D341Med (cell line): ENCODE measurements at regions not wholly inside any gene's neighbourhood (a gene's known extent, or its start where the extent isn't known, plus 50 kb on each side); places are given as distances from the start of the nearest gene placed in this dataset.

Experiments
- DNase-seq: peaks from one replicate; pipeline ENCODE4 v3.0.0; 2012; ENCODE audit warnings: low spot score

- no peak for DNase-seq
These were observed 123.7 kb downstream of the AQP4 start for GRCh38 chr18:26741758-26742157.

DNA sequence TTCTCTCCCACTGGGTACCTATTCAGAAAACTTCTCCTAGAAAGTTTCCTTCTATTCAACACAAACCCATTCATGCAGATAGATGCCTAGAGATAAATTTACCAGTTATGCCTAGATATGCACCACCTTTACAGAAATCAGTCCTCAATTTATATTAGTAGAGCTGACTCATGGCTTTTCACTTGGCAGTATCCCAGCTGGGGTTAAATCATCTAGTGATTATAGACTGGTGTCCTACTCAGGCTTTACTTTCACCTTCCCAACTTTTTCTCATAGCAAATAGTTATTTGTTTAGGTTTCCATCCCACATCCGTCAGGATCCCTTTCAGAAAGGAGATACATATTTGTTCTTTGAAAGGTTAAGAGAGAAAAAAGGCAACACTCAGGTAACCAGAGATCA is 124.5 kb downstream of the AQP4 start:
- DNase-seq: no peak

GRCh38 chr18:26740396-26740795 is 125.1 kb downstream of the AQP4 start:
- DNase-seq: peak; percentile 42

DNA sequence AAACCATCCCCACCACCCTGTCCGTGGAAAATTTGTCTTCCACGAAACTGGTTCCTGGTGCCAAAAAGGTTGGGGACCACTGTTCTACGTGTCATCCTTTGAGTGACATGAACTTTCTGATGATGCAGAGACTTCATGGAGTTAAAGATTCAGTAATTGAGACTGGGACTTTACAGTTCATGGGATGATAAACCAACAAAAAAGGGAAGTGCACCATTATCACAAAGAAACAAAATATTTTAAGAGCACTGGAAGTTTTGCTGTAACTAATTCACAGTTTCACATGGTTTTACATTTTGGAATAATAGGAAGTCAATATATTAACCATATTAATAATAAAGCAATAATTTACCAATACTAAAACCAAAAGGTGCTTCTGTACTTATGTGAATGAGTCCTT is 126.8 kb downstream of the AQP4 start:
- no peak for DNase-seq

- no peak for DNase-seq
These were observed 129.2 kb downstream of the AQP4 start for GRCh38 chr18:26736301-26736700.

DNA sequence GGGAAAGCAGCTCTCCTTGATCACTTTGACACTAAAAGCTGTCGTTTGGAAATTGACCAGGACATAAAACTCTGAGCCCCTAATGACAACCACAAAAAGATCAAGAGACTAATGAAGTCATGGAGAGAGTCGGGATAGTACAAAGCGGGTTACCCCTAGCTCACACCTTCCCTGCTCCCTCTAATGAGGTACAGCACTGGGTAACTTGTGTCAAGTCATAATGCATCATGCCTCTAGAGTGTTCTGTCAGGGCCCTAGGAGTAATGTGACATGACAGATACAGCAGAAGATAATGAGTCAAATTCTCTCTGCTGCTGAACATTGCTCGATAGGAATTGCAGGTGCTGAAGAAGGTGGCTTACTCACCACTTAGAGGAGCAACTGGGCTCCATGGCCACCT is 130.7 kb downstream of the AQP4 start:
- no peak for DNase-seq

GRCh38 chr18:26729449-26729848 is 136.1 kb downstream of the AQP4 start:
- DNase-seq: no peak

- DNase-seq: no peak
These were observed 136.5 kb downstream of the AQP4 start for GRCh38 chr18:26729008-26729407.

- DNase-seq: no peak
These were observed 141.5 kb downstream of the AQP4 start for GRCh38 chr18:26723981-26724380.

DNA sequence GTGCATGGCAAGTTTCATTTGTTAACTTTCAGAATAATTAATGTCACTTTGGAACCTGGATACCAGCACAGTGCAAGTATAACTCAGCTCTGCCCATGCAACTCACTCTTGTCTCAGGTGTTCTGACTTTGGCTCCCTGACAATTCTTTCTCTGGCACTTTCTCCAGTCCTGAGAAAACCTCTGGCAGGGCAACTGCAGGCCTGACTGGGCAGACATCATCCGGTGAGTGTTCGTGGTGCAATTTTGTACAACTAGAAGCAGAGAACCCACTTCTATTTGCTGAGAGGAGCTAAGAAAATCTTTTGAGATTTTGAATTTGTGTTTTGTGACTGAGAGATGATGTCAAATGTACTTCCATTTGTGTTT is 143.0 kb downstream of the AQP4 start:
- no peak for DNase-seq

DNA sequence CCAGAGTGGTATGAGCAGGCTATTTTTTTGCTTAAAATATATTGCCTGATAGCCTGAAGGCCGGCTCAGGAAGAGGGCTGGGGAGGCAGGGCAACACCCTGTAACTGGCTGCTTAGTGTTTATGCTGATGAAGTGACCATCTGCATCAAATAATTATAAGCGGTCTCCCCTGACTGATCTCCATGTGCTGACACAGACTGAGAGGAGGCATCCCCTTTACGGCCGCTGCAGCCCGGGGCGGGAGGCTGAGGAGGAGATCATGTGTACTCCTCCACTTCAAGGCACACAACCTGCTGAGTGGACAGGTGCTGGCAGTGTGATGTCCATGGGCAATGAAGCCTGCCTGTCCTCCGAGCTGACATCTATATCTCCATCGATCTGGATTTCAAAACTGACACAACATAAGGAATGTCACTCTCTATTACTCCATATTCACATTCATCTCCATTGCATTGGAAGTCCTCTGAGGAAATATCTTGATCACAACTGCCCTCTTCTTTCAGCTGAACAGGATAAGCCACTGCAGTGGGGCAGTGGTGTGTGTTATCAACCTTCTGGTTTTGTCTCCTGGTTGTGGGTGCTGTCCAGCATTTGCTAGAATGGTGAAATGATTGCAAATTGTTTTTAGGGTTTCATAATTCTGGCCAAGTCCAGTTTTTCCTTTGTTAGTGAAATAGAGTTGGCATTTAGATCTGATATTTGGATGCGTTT is 143.5 kb downstream of the AQP4 start:
- no peak for DNase-seq

GRCh38 chr18:26719896-26720295 is 145.6 kb downstream of the AQP4 start:
- DNase-seq: no peak

DNA sequence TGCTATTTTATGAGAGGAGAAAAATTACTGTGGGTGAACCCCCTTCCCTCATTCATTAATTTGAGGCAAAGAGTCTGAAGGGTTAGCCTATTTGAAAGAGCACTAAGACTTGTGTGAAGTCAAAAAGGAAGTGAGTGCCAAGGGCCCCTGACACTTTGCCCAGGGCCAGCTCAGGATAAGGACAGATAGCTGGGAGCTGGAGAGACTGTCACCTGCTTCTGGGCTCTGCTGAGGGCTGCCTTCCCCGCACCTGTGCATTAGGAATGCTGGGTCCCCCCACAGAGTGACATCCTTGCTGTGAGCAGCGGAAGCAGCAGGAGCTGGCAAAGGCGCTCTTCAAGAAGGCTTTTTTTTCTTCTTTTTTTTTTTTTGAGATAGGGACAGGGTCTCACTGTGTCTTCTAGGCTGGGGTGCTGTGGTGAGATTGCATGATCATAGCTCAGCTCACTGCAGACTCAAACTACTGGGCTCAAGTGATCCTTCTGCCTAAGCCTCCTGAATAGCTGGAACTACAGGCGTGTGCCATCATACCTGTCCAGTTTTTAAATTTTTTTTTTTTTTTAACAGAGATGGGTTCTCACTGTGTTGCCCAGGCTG is 148.3 kb downstream of the AQP4 start:
- DNase-seq: no peak

DNA sequence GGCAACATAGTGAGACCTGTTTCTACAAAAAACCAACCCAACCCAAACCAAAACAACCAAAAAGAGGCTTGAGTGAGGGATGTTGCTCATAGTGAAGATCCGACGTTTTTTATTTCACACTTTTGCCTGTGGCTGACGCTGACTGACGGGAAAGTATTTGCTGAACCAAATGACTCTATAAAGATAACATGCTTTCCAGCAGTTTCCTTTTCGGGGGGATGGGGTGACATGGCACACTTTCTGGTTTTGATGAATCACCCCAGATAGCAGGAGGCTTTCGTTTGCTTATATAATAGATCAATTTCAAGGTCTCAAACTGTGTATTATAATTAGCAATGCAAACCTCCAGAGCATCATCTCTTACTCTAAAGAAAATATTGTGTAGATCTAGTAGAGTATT is 150.8 kb downstream of the AQP4 start:
- no peak for DNase-seq

DNA sequence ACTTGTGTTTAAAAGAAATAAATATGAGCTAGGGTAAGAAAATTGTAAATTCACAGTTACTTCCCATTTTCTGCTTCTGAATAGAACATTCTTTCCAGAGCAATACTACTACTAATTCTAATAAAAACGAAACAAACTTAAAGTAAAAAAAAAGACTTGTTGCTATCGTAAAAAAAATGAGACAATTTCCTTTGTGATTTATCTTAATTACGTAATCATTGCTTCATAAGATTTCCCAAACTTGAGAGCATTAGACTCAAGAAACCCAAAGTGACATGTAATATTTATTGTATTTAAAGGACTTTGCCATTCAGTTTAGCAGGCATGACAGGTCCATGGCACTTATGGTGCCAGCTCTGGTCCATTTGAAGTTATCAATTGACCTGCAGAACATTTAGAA is 153.8 kb downstream of the AQP4 start:
- no peak for DNase-seq

DNA sequence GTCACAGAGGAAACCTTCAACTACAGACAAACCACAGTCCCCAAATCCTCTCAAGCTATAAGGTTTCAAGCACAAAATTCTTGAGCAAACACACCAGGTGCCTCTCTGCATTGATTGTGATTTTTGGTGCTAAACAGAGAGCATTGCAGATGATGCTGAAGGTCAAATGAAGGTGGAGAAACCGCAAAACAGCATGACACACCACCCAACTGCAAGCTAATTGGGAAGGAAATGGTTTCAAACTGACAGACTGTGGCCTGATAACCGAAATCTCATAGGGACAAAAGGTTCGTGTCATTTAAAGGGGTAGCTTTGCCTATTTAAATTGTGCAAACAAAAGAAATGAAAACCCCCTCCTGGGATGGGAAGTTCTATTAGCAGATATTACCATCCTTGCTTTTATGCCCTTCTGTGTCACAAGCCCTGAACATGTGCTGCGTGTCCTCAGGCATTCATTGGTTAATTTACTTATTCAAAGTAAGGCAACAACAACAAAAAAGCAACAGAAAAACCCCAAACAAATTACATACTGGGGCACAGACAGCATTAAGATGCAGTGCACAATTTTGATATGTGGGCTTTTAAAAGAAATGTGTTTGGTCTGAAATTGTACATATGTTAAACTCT is 154.9 kb downstream of the AQP4 start:
- DNase-seq: no peak

- no peak for DNase-seq
These were observed 155.6 kb downstream of the AQP4 start for GRCh38 chr18:26709897-26710296.

- DNase-seq: no peak
These were observed 156.4 kb downstream of the AQP4 start for GRCh38 chr18:26708806-26709716.

GRCh38 chr18:26706911-26707351 is 158.6 kb downstream of the AQP4 start:
- no peak for DNase-seq

- no peak for DNase-seq
These were observed 157.4 kb upstream of the KCTD1 start for GRCh38 chr18:26705757-26706156.

DNA sequence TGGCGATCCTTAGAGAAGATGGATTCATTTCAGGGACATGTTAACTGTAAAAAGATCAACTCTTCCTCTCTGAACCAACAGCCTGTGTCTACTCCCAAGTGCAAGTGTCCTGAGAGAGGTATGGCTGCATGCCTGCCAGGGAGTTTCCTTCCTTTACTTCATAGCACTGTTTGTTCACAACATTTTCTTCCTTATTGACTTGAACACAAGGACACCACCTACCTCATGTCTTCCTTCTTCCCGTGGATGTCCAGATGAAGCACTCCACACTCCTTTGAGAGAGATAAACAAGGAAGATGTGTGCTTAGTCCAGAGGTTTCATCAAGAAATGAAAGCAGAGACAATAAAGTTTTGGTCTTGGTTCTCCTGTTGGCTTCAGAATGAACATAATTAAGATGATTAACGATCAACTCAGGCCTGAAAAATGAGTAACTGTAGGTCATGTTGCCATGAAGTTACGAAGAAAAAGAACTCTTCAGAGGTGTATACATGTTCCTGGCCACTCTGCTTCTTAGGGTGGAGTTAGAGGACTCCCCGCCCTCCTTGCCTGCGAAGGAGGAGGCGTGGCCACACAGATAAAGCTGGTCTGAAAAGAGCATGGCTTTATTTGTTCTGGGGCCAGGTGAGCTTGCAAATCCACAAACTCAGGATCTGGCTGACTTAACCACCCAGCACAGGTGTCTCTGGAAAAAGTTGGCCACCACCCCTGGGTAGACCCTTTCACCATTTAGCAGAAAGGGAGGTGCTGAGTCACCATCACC is 155.0 kb upstream of the KCTD1 start:
- no peak for DNase-seq

- no peak for DNase-seq
These were observed 153.7 kb upstream of the KCTD1 start for GRCh38 chr18:26702086-26702485.
